ENCODE measurements at regions not wholly inside any gene's neighbourhood (a gene's known extent, or its start where the extent isn't known, plus 50 kb on each side); places are given as distances from the start of the nearest gene placed in this dataset.
A peak's percentile ranks its signal among the peaks of the same experiment; 100 is the strongest.

GRCh38 chr18:67232991-67233390, 283.5 kb downstream of the DSEL start:
- DNase-seq (ENCODE audit: low read depth): no peak
- H3K4me3 ChIP-seq (ENCODE audit: low read depth, low read length): no peak overlapping the region
- no peak for TF ChIP-seq CTCF (IDR thresholded peaks at IDR 0.05; ENCODE audit: low read depth, low read length, missing control alignments)

- no peak overlapping the region for H3K4me3 ChIP-seq (ENCODE audit: low read depth, low read length)
- DNase-seq (ENCODE audit: low read depth): no peak
- TF ChIP-seq CTCF (IDR thresholded peaks at IDR 0.05; ENCODE audit: low read depth, low read length, missing control alignments): no peak
Observed at GRCh38 chr18:67232406-67232805, 284.1 kb downstream of the DSEL start.

- no peak for DNase-seq (ENCODE audit: low read depth)
- no peak for TF ChIP-seq CTCF (IDR thresholded peaks at IDR 0.05; ENCODE audit: low read depth, low read length, missing control alignments)
Observed at GRCh38 chr18:67222887-67223286, 293.6 kb downstream of the DSEL start.

GRCh38 chr18:67219821-67220220, 296.7 kb downstream of the DSEL start:
- TF ChIP-seq CTCF (IDR thresholded peaks at IDR 0.05; ENCODE audit: low read depth, low read length, missing control alignments): no peak
- no peak for DNase-seq (ENCODE audit: low read depth)
- H3K4me3 ChIP-seq (ENCODE audit: low read depth, low read length): no peak overlapping the region

More at GRCh38 chr18:67222887-67223286, 293.6 kb downstream of the DSEL start:
- H3K4me3 ChIP-seq (ENCODE audit: low read depth, low read length): no peak overlapping the region

- no peak for TF ChIP-seq CTCF (IDR thresholded peaks at IDR 0.05; ENCODE audit: low read depth, low read length, missing control alignments)
- no peak overlapping the region for H3K4me3 ChIP-seq (ENCODE audit: low read depth, low read length)
Observed at GRCh38 chr18:67218556-67218955, 298.0 kb downstream of the DSEL start.

GRCh38 chr18:67217551-67218166, 298.9 kb downstream of the DSEL start:
- TF ChIP-seq CTCF (IDR thresholded peaks at IDR 0.05; ENCODE audit: low read depth, low read length, missing control alignments): peak; percentile 57
- peak; percentile 44 for DNase-seq (ENCODE audit: low read depth)
- no peak overlapping the region for H3K4me3 ChIP-seq (ENCODE audit: low read depth, low read length)

More at GRCh38 chr18:67218556-67218955, 298.0 kb downstream of the DSEL start:
- DNase-seq (ENCODE audit: low read depth): no peak

- no peak for DNase-seq (ENCODE audit: low read depth)
- H3K4me3 ChIP-seq (ENCODE audit: low read depth, low read length): no peak overlapping the region
- TF ChIP-seq CTCF (IDR thresholded peaks at IDR 0.05; ENCODE audit: low read depth, low read length, missing control alignments): no peak
Observed at GRCh38 chr18:67216846-67217245, 299.7 kb downstream of the DSEL start.

All from GM12864 (cell line).